NB4 (cell line): ENCODE measurements at regions not wholly inside any gene's neighbourhood (a gene's known extent, or its start where the extent isn't known, plus 50 kb on each side); places are given as distances from the start of the nearest gene placed in this dataset.
"Not testable (repeated sequence)": the region's sequence is repeated elsewhere in the genome, so short reads cannot be mapped to it uniquely, and the experiment has no call there.

Experiments
- MYC ChIP-seq: IDR thresholded peaks from 2 replicates; pipeline ENCODE4 v1.6.1; 2011; ENCODE audit warnings: low read depth, low read length
- POLR2A ChIP-seq: IDR thresholded peaks from 2 replicates; pipeline ENCODE4 v1.6.1; 2011; ENCODE audit warnings: mild to moderate bottlenecking; ENCODE audit not compliant: insufficient read length; ENCODE audit errors: extremely low read depth

DNA sequence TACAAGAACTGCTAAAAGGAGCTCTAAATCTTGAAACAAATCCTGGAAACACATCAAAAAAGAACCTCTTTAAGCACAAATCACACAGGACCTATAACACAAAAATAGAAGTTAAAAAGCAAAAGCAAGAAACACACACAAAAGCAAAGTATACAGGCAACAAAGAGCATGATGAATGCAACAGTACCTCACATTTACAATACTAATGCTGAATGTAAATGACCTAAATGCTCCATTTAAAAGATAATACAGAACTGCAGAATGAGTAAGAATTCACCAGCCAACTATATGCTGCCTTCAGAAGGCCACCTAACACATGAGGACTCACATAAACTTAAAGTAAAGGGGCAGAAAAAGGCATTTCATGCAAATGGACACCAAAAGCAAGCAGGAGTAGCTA is 478.6 kb upstream of the ARHGEF26 start:
- TF ChIP-seq POLR2A, MYC: not testable (repeated sequence)
